Rectal smooth muscle tissue (tissue), 1 donor: ENCODE measurements at regions not wholly inside any gene's neighbourhood (a gene's known extent, or its start where the extent isn't known, plus 50 kb on each side); places are given as distances from the start of the nearest gene placed in this dataset.

Source experiments
- H3K27ac ChIP-seq: one replicate; pipeline ENCODE4 v1.7.0; 2013; ENCODE audit warnings: low read depth, low read length, inconsistent platforms
- H3K27me3 ChIP-seq: one replicate; pipeline ENCODE4 v1.7.0; 2013; ENCODE audit warnings: low read length; ENCODE audit not compliant: control insufficient read depth, insufficient read depth
- H3K36me3 ChIP-seq: one replicate; pipeline ENCODE4 v1.7.0; 2013; ENCODE audit warnings: low read length; ENCODE audit not compliant: control insufficient read depth, insufficient read depth
- H3K4me1 ChIP-seq: one replicate; pipeline ENCODE4 v1.7.0; 2013; ENCODE audit warnings: low read length; ENCODE audit not compliant: control insufficient read depth, insufficient read depth
- H3K4me3 ChIP-seq: one replicate; pipeline ENCODE4 v1.7.0; 2013; ENCODE audit warnings: low read length
- H3K9ac ChIP-seq: one replicate; pipeline ENCODE4 v1.7.0; 2013; ENCODE audit warnings: low read length

- no peak overlapping the region for H3K27ac ChIP-seq
- no peaks in the 10 kb centered on the region for H3K4me1 ChIP-seq
- H3K4me3 ChIP-seq: no peak overlapping the region
- H3K27me3 ChIP-seq: no peaks in the 10 kb centered on the region
- no peak overlapping the region for H3K9ac ChIP-seq
- H3K36me3 ChIP-seq: no peaks in the 10 kb centered on the region
These were observed 175.8 kb downstream of the QDPR start for GRCh38 chr4:17336069-17336468.

DNA sequence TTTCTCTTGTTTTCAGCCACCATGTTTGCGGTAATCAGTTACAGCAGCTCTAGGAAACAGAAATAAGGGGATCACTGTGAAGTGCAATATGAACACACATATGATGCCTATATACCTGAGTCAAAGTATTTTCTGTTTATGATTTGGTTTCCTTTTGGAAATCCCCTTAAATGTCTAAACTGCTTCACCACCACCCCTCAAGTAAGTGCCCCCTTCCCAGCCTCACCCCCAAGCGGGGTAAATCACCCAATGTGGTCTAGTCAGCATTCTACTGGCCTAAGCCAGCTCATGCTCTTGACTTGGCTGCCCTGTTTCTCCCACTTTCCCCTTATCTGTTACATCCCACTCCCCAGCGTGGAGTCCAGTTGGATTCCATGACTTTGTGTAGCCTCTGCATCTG lies 176.5 kb downstream of the QDPR start:
- H3K9ac ChIP-seq: no peak overlapping the region
- no peaks in the 10 kb centered on the region for H3K27me3 ChIP-seq
- no peaks in the 10 kb centered on the region for H3K4me1 ChIP-seq
- H3K4me3 ChIP-seq: no peak overlapping the region
- H3K27ac ChIP-seq: no peak overlapping the region
- H3K36me3 ChIP-seq: no peaks in the 10 kb centered on the region

DNA sequence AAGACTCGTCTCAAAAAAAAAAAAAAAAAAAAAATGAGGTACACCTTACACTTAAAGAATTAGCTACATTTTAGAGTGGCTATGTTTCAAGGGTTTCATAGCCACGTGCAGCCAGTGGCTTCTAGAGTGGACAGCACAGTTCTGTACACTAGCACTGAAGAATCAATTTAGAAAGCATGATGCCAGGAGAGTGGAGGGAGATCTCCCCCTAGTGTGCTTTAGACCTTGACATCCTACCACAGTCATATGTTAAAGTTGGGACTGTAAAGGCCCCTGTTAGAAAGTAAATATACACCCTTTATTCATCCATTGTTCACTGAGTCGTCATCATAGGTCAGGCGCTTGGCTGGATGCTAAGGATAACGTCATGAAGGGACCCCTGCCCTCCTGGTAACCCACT lies 179.4 kb downstream of the QDPR start:
- peaks cover 1% of the 10 kb centered on the region for H3K4me1 ChIP-seq
- no peak overlapping the region for H3K4me3 ChIP-seq
- no peak overlapping the region for H3K9ac ChIP-seq
- no peaks in the 10 kb centered on the region for H3K27me3 ChIP-seq
- no peak overlapping the region for H3K27ac ChIP-seq
- no peaks in the 10 kb centered on the region for H3K36me3 ChIP-seq

- Histone ChIP-seq H3K9ac (no peak overlapping the region), H3K4me1 (peaks cover 8% of the 10 kb centered on the region), H3K27me3 (no peaks in the 10 kb centered on the region), H3K36me3 (no peaks in the 10 kb centered on the region), H3K4me3 (no peak overlapping the region), H3K27ac (no peak overlapping the region)
These were observed 182.8 kb downstream of the QDPR start for GRCh38 chr4:17329046-17329445.

DNA sequence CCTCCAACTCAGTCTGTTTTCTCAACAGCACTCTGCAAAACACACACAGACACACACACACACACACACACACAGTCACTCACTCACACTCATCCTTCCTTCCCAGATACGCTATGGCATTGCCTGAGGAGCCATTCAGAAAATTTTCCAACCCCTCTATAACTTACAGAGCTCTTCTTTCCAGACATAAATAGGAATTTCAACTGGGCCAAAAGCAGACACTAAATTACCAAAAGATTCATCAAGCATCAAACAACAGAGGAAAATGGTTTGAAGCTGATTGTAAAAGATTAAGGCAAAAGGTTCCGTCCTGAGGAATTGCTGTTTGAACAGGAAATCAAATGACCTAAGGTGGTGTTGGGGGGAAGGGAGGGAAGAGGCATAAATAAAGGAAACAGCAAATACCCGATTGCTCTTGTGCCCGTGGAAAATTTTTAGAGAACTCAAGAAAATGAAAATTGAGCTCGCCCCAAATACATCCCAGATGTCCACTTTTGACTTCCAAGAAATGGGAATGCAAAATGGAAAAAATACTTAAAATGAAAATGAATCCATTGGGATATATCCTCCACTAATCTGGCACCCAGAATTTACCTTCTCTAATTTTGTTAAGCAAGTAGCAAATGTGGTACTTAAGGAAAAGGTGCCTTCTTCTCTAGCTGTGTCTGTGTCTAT lies 183.6 kb downstream of the QDPR start:
- H3K36me3 ChIP-seq: no peaks in the 10 kb centered on the region
- H3K4me1 ChIP-seq: peaks cover 9% of the 10 kb centered on the region
- no peak overlapping the region for H3K9ac ChIP-seq
- H3K27me3 ChIP-seq: no peaks in the 10 kb centered on the region
- H3K27ac ChIP-seq: no peak overlapping the region
- no peak overlapping the region for H3K4me3 ChIP-seq

DNA sequence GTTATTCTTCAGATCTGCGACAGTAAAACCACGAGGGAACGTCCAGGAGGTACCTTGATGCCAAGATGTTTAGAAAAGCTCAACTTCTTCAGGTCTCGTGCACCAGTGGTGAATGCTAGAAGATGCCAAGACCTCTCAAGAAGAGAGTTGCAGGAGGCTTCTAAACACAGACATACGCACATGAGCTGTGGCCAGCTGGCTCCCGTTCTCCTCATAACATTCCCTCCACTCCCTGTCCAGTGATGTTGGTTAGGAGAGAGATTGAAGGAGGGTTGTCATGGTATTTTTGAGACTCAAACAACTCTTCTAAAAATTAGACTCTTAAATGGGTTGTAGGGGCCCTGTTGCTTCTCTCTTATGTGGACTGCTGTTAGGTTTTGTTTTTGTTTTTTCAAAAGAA lies 184.3 kb downstream of the QDPR start:
- Histone ChIP-seq H3K27me3 (no peaks in the 10 kb centered on the region), H3K36me3 (no peaks in the 10 kb centered on the region), H3K9ac (no peak overlapping the region), H3K27ac (no peak overlapping the region), H3K4me3 (no peak overlapping the region), H3K4me1 (peaks cover 9% of the 10 kb centered on the region)

GRCh38 chr4:17326756-17327155 lies 185.1 kb downstream of the QDPR start:
- H3K4me1 ChIP-seq: peaks cover 9% of the 10 kb centered on the region
- no peaks in the 10 kb centered on the region for H3K36me3 ChIP-seq
- H3K9ac ChIP-seq: no peak overlapping the region
- no peaks in the 10 kb centered on the region for H3K27me3 ChIP-seq
- no peak overlapping the region for H3K27ac ChIP-seq
- no peak overlapping the region for H3K4me3 ChIP-seq

DNA sequence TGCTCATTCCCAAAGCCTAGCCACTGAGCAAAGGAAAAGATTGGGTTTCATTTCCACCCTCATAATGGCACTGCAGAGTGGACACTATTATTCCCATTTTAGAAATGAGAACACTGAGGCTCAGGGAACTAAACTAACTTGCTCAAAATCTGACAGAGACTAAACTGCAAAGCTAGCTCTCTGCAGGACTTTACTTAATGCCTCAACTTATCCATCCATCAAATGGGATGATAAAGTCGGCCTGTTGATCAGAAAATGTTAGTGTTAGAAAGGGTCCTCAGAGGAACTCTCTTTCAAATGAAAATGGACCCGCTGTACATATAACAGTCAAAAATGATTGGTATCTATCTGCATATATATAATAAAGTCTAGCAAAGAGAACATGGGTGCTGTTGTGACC lies 186.8 kb downstream of the QDPR start:
- Histone ChIP-seq H3K36me3 (no peaks in the 10 kb centered on the region), H3K4me1 (peaks cover 9% of the 10 kb centered on the region), H3K27me3 (no peaks in the 10 kb centered on the region), H3K4me3 (no peak overlapping the region), H3K27ac (no peak overlapping the region), H3K9ac (no peak overlapping the region)

DNA sequence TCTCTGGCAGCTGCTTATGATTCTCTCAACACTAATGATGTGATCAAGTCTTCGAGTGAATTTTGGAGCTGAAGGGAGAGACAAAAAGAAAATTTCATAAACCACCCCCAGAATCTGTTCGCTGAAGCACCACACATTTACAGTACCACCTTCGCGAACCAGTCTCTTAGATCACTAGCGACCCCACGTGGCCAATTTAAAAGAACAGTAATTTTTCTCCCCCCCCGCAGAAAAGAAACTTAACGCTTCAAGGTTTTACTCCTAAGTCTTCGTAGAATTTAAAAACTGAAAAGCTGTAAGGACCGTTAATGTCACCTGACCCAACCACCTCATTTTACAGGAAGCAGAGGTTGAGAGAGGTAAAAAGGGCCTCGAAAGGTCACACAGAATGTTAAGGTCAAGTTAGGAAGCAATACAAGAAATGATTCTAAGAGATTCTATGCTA lies 187.5 kb downstream of the QDPR start:
- Histone ChIP-seq H3K27ac (no peak overlapping the region), H3K36me3 (no peaks in the 10 kb centered on the region), H3K27me3 (no peaks in the 10 kb centered on the region), H3K4me1 (peaks cover 9% of the 10 kb centered on the region), H3K4me3 (no peak overlapping the region), H3K9ac (no peak overlapping the region)

DNA sequence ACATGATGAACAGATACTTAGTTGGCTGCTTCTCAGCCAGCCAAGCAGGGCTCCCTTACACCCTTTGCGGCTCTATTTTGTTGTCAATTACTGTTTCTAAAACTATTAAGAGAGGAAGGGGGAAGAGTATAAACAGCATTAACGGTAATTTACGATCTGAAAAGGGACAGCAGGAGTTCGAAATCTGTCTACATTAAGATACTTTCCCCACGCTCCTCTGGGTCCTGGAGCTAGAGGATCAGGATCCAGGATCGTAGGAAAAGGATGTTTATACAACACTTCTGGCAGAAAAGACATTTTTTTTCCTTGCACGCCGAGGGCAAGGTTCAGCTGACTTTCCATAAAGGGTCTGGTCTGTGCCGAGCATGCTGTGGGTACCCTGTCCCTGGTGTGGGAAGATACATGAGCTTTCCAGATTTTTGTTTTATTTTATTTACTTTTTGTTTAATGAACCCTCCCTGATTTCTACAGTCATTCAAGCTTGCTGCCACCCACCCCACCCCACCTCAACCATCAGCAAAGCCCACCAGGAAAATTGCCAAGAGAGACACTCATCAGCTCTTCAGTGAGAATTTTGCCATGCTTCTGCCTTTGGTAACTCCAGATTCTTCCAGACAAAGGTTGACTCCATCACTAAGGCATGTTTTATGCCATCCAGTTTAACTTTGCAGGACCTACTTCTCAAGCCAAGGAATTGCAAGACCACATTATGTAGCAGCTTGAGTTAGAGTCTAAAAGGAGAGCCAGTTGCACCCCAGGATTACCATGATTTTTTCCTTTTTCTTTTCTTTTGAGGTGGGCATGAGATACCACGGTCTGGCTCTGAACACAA lies 188.1 kb downstream of the QDPR start:
- Histone ChIP-seq H3K27me3 (no peaks in the 10 kb centered on the region), H3K9ac (no peak overlapping the region), H3K4me1 (peaks cover 9% of the 10 kb centered on the region), H3K27ac (no peak overlapping the region), H3K4me3 (no peak overlapping the region), H3K36me3 (no peaks in the 10 kb centered on the region)

DNA sequence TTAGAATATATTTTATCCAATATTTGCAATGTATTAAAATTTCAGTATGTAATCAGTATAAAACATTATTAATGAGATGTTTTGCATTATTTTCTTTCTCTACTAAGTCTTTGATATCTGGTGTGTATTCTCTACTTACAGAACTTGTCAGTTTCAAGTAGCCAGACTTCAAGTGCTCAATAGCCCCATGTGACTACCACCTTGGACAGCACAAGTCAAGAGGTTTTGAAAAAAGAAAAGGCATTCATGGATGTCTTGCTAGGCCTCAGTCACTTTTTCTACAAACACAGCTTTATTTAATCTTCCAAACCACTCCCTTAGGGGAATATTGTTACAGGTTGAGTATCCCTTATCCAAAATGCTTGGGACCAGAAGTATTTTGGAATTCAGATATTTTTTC lies 189.4 kb downstream of the QDPR start:
- no peak overlapping the region for H3K4me3 ChIP-seq
- no peaks in the 10 kb centered on the region for H3K27me3 ChIP-seq
- H3K36me3 ChIP-seq: no peaks in the 10 kb centered on the region
- H3K27ac ChIP-seq: no peak overlapping the region
- peaks cover 8% of the 10 kb centered on the region for H3K4me1 ChIP-seq
- H3K9ac ChIP-seq: no peak overlapping the region

GRCh38 chr4:17320046-17320445 lies 191.8 kb downstream of the QDPR start:
- no peak overlapping the region for H3K27ac ChIP-seq
- no peaks in the 10 kb centered on the region for H3K27me3 ChIP-seq
- no peak overlapping the region for H3K9ac ChIP-seq
- no peaks in the 10 kb centered on the region for H3K36me3 ChIP-seq
- H3K4me1 ChIP-seq: peaks cover 6% of the 10 kb centered on the region
- H3K4me3 ChIP-seq: no peak overlapping the region

DNA sequence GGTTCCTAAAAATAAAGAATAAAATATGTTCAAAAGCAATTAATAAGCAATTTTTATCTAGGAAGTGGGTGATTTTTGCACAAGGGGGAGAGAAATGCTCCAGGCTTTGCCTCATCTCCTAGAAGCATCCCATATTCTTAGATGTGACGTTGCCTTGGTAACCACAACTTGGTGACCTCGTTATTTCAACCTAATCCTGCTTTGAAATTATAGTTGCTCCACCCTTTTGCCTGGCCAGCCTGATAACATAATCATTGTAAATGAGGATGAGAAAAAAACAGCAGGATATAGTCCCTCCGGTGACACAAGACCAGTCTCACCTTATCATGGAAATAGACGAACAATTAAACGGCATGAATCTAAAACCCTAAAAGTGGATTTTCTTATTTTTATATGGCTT lies 194.4 kb downstream of the QDPR start:
- Histone ChIP-seq H3K9ac (no peak overlapping the region), H3K4me3 (no peak overlapping the region), H3K27ac (no peak overlapping the region), H3K4me1 (no peaks in the 10 kb centered on the region), H3K36me3 (no peaks in the 10 kb centered on the region), H3K27me3 (no peaks in the 10 kb centered on the region)
